ENCODE measurements at regions not wholly inside any gene's neighbourhood (a gene's known extent, or its start where the extent isn't known, plus 50 kb on each side); places are given as distances from the start of the nearest gene placed in this dataset.
"Not testable (repeated sequence)": the region's sequence is repeated elsewhere in the genome, so short reads cannot be mapped to it uniquely, and the experiment has no call there.

DNA sequence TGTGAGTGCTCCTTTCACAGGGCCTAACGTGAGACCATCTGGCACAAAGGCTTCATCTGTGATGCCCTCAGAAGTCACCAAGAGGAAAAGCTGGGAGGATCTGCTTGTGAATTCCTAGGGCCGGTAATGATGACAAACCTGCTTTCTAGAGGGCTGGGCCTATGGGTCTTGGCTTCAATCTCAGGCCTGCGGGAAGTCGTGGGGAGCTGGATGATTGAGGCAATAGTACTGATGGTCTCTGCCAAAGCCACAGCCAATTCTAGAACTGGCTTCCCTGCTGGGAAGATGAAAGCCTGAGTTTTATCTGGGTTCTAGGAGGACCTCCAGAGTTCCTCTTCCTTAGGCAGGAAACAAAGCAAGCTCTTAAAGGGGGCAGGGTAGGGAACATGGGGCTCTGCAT is 102.7 kb downstream of the TMEM215 start:
- Histone ChIP-seq H3K36me3 (ENCODE audit: control insufficient read depth, insufficient read depth, low read length) (no peaks in the 10 kb centered on the region), H3K27me3 (replicated peaks; ENCODE audit: control insufficient read depth, insufficient read depth, low read length) (no peaks in the 10 kb centered on the region; the same call in none of the 2 replicates), H3K4me3 (replicated peaks; ENCODE audit: low read depth, low read length) (no peak overlapping the region)
- no peak for DNase-seq (ENCODE audit: extremely low read depth, insufficient read length)
- TF ChIP-seq, protein P1, sequence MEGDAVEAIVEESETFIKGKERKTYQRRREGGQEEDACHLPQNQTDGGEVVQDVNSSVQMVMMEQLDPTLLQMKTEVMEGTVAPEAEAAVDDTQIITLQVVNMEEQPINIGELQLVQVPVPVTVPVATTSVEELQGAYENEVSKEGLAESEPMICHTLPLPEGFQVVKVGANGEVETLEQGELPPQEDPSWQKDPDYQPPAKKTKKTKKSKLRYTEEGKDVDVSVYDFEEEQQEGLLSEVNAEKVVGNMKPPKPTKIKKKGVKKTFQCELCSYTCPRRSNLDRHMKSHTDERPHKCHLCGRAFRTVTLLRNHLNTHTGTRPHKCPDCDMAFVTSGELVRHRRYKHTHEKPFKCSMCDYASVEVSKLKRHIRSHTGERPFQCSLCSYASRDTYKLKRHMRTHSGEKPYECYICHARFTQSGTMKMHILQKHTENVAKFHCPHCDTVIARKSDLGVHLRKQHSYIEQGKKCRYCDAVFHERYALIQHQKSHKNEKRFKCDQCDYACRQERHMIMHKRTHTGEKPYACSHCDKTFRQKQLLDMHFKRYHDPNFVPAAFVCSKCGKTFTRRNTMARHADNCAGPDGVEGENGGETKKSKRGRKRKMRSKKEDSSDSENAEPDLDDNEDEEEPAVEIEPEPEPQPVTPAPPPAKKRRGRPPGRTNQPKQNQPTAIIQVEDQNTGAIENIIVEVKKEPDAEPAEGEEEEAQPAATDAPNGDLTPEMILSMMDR (IDR thresholded peaks at IDR 0.05; ENCODE audit: insufficient read depth, low read length, poor library complexity, severe bottlenecking), result no peak

DNA sequence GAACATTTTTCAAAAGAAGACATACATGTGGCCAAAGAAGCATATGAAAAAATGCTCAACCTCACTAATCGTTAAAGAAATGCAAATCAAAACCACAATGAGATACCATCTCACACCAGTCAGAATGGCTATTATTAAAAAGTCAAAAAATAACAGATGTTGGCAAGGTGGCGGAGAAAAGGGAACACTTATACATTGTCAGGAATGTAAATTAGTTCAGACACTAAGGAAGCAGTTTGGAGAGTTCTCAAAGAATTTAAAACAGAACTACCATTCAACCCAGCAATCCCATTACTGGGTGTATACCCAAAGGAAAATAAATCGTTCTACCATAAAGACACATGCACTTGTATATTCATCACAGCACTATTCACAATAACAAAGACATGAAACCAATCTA is 106.9 kb downstream of the APTX start:
- H3K27me3 ChIP-seq (replicated peaks; ENCODE audit: control insufficient read depth, insufficient read depth, low read length); H3K4me3 ChIP-seq (replicated peaks; ENCODE audit: low read depth, low read length); H3K36me3 ChIP-seq (ENCODE audit: control insufficient read depth, insufficient read depth, low read length); DNase-seq (ENCODE audit: extremely low read depth, insufficient read length): not testable (repeated sequence)

DNA sequence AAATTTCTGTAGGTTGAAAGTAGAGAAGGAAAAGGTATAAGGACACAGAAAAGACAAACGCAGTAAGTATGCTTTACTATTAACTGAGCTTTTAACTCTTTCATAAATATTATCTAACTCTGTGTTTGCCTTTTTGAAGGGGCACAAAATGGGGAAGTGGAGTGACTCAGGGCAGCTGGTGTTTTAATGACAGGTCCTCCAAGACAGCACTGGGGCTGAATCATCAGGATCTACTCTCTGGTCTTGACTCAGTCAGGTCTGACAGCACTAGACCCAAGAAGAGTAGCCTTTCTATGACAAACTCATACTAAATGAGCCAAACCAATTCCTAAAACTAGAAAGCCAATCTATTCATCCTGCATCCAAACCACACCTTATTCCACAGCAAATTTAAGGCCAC is 102.2 kb downstream of the APTX start:
- H3K4me3 ChIP-seq (replicated peaks; ENCODE audit: low read depth, low read length), result no peak overlapping the region
- H3K27me3 ChIP-seq (replicated peaks; ENCODE audit: control insufficient read depth, insufficient read depth, low read length), result no peaks in the 10 kb centered on the region; the same call in none of the 2 replicates
- DNase-seq (ENCODE audit: extremely low read depth, insufficient read length), result no peak
- TF ChIP-seq, protein P1 (IDR thresholded peaks at IDR 0.05; ENCODE audit: insufficient read depth, low read length, poor library complexity, severe bottlenecking), result no peak
- H3K36me3 ChIP-seq (ENCODE audit: control insufficient read depth, insufficient read depth, low read length), result no peaks in the 10 kb centered on the region

DNA sequence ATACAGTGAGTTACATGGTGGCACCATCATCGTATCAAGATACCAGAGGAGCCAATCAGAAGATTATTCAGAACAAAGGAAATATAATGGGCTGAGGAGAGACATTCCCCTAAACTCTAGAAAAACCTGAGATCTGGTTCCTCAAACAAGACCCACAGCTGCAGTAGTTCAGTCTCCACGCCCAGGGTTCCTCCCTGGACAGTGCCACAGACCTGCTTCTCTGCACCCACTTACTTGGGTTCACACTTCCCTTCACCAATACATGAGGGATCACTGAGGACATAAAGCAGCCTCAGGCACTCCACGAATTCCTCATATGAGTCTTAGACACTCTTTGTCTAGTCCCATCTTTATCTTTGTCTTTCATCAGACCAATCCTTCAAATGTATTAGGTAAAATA is 101.7 kb downstream of the APTX start:
- TF ChIP-seq, protein P1 (IDR thresholded peaks at IDR 0.05; ENCODE audit: insufficient read depth, low read length, poor library complexity, severe bottlenecking), result no peak
- no peaks in the 10 kb centered on the region; the same call in none of the 2 replicates for H3K27me3 ChIP-seq (replicated peaks; ENCODE audit: control insufficient read depth, insufficient read depth, low read length)
- no peak overlapping the region for H3K4me3 ChIP-seq (replicated peaks; ENCODE audit: low read depth, low read length)
- no peak for DNase-seq (ENCODE audit: extremely low read depth, insufficient read length)
- no peaks in the 10 kb centered on the region for H3K36me3 ChIP-seq (ENCODE audit: control insufficient read depth, insufficient read depth, low read length)

DNA sequence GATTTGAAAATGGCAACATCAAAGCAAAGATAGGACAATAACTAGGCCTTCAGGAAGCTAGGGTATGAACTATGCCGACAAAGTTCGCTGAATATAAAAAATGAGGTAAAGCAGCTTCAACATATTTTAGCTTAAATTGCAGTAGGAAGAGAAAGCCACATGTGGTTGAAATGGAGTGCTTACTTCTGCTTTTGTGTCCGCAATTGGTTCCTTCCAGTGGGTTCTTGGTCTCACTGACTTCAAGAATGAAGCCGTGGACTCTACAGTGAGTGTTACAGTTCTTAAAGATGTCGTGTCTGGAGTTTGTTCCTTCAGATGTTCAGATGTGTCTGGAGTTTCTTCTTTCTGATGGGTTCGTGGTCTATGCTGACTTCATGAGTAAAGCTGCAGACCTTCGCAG is 95.2 kb downstream of the APTX start:
- DNase-seq (ENCODE audit: extremely low read depth, insufficient read length), result peak; percentile 21

DNA sequence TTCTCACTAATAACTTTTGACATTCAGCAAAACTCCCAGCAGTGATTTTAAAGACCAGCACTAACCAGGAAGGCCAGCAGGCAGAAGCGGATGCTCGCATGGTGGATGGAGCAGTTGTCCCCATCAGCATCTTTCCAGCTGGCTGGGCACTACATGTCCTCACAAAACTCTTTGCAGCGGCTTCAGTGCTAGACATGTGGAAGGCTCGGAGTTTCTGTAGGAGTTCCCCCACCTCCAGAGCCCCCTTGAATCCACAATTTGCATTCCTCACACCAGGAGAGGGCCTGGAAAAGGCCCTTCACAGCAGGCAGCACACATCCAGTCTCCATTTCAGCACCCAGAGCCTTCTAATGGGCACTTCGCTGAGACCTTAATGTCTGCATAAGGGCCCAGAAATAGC is 85.6 kb downstream of the APTX start:
- H3K4me3 ChIP-seq (replicated peaks; ENCODE audit: low read depth, low read length), result no peak overlapping the region
- no peaks in the 10 kb centered on the region for H3K36me3 ChIP-seq (ENCODE audit: control insufficient read depth, insufficient read depth, low read length)
- H3K27me3 ChIP-seq (replicated peaks; ENCODE audit: control insufficient read depth, insufficient read depth, low read length), result no peaks in the 10 kb centered on the region
- no peak for DNase-seq (ENCODE audit: extremely low read depth, insufficient read length)
- TF ChIP-seq, protein P1 (IDR thresholded peaks at IDR 0.05; ENCODE audit: insufficient read depth, low read length, poor library complexity, severe bottlenecking), result no peak

More for the DNA sequence above, 95.2 kb downstream of the APTX start:
- Histone ChIP-seq H3K27me3 (replicated peaks; ENCODE audit: control insufficient read depth, insufficient read depth, low read length) (no peaks in the 10 kb centered on the region; the same call in none of the 2 replicates), H3K36me3 (ENCODE audit: control insufficient read depth, insufficient read depth, low read length) (no peaks in the 10 kb centered on the region), H3K4me3 (replicated peaks; ENCODE audit: low read depth, low read length) (no peak overlapping the region)
- TF ChIP-seq, protein P1 (IDR thresholded peaks at IDR 0.05; ENCODE audit: insufficient read depth, low read length, poor library complexity, severe bottlenecking), result no peak
